WERI-Rb-1 (cell line): ENCODE measurements at regions not wholly inside any gene's neighbourhood (a gene's known extent, or its start where the extent isn't known, plus 50 kb on each side); places are given as distances from the start of the nearest gene placed in this dataset.

Experiments
- DNase-seq: peaks from one replicate; pipeline ENCODE4 v3.0.0-alpha.2; 2020
- H3K27ac ChIP-seq: fragments of 250-450 bp; sonication (Bioruptor Pico); 2 replicates; pipeline ENCODE4 v1.5.1; 2020; ENCODE audit warnings: mild to moderate bottlenecking, moderate library complexity
- H3K27me3 ChIP-seq: fragments of 250-450 bp; sonication (Bioruptor Pico); 2 replicates; pipeline ENCODE4 v1.5.1; 2021; ENCODE audit warnings: mild to moderate bottlenecking, low read depth, moderate library complexity; ENCODE audit not compliant: insufficient read depth, severe bottlenecking
- H3K36me3 ChIP-seq: fragments of 250-450 bp; sonication (Bioruptor Pico); 2 replicates; pipeline ENCODE4 v1.5.1; 2020; ENCODE audit warnings: mild to moderate bottlenecking, moderate library complexity
- H3K4me3 ChIP-seq: 2 replicates; pipeline ENCODE4 v1.5.1; 2011; ENCODE audit warnings: low read depth, mild to moderate bottlenecking, control low read depth, low read length
- H3K9me3 ChIP-seq: fragments of 250-450 bp; sonication (Bioruptor Pico); 2 replicates; pipeline ENCODE4 v1.5.1; 2021; ENCODE audit warnings: mild to moderate bottlenecking, moderate library complexity; ENCODE audit not compliant: severe bottlenecking
- TF ChIP-seq, protein P1 (sequence below): IDR thresholded peaks from 2 replicates; pipeline ENCODE4 v1.5.1; 2011; ENCODE audit warnings: low read depth, mild to moderate bottlenecking, control low read depth, inconsistent platforms, low read length

GRCh38 chr4:60868232-60868960 is 331.7 kb upstream of the ADGRL3 start:
- Histone ChIP-seq H3K27ac (no peak overlapping the region), H3K27me3 (no peaks in the 10 kb centered on the region), H3K36me3 (no peaks in the 10 kb centered on the region), H3K9me3 (no peaks in the 10 kb centered on the region), H3K4me3 (no peak overlapping the region)
- TF ChIP-seq, protein P1, sequence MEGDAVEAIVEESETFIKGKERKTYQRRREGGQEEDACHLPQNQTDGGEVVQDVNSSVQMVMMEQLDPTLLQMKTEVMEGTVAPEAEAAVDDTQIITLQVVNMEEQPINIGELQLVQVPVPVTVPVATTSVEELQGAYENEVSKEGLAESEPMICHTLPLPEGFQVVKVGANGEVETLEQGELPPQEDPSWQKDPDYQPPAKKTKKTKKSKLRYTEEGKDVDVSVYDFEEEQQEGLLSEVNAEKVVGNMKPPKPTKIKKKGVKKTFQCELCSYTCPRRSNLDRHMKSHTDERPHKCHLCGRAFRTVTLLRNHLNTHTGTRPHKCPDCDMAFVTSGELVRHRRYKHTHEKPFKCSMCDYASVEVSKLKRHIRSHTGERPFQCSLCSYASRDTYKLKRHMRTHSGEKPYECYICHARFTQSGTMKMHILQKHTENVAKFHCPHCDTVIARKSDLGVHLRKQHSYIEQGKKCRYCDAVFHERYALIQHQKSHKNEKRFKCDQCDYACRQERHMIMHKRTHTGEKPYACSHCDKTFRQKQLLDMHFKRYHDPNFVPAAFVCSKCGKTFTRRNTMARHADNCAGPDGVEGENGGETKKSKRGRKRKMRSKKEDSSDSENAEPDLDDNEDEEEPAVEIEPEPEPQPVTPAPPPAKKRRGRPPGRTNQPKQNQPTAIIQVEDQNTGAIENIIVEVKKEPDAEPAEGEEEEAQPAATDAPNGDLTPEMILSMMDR, result no peak
- no peak for DNase-seq

DNA sequence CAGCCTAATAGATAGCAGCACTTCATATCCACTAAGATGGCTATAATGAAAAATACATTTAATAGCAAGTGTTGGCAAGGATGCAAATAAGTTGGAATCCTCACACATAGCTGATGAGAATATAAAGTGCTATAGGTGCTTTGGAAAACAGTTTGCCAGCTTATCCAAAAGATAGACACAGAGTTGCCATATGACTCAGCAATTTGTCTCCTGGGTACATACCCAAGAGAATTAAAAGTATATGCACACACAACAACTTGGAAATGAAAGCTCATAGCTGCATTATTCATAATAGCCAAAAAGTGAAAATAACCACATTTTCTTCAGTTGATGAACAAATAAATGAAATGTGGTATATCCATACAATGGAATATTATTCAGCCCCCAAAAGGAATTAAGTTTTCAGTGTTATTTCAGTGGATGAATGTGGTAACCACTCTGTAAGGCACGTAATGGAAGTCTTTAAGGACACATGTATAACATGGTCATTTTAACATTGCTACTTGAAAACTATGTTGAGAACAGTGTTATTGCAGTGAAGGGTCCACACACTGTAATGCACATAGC is 320.9 kb upstream of the ADGRL3 start:
- Histone ChIP-seq H3K36me3 (no peaks in the 10 kb centered on the region), H3K27me3 (no peaks in the 10 kb centered on the region), H3K4me3 (no peak overlapping the region), H3K9me3 (peaks cover 2% of the 10 kb centered on the region), H3K27ac (no peak overlapping the region)
- DNase-seq, result no peak
- TF ChIP-seq, protein P1, result no peak

DNA sequence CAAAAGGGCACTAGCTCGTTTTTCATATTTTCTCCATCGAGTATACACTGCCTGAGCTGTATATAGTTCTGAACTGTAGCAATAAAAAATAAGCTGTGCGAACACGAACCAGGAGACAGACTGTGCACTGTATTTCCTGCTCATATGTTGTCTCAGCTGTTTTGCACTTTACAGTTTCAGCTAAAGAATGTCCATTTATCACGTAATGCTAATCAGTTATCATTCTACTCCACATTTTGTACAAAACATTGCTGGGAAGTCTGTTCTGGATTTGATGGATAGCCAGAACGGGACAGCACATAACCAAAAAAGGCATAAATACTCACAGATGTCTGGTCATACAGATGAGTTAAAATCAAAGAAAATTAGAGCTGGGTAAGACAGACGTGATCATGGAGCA is 315.5 kb upstream of the ADGRL3 start:
- Histone ChIP-seq H3K27ac (no peak overlapping the region), H3K9me3 (no peaks in the 10 kb centered on the region), H3K4me3 (no peak overlapping the region), H3K36me3 (no peaks in the 10 kb centered on the region), H3K27me3 (no peaks in the 10 kb centered on the region)
- TF ChIP-seq, protein P1, result no peak
- DNase-seq, result no peak

DNA sequence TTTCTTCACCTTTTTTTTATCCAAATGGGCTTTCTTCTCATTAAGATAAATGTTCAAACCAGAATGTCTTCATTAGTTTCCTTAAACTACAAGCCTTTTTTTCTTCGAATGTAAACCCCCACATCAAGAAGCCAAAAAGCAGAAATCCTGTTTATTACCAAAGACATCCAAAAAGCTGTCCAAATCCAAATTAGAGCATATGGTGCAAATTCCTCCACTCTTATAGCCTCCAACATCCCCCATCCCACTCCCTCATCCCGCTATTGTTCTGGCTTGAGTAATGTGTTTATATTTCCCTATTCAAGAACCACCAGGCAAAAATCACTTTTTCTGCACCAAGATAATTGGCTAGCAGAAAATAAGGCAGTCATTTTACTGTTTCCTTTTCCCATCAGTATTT is 315.1 kb upstream of the ADGRL3 start:
- H3K4me3 ChIP-seq, result no peak overlapping the region
- H3K27ac ChIP-seq, result no peak overlapping the region
- H3K36me3 ChIP-seq, result no peaks in the 10 kb centered on the region
- H3K27me3 ChIP-seq, result no peaks in the 10 kb centered on the region
- TF ChIP-seq, protein P1, result no peak
- DNase-seq, result no peak
- H3K9me3 ChIP-seq, result no peaks in the 10 kb centered on the region

DNA sequence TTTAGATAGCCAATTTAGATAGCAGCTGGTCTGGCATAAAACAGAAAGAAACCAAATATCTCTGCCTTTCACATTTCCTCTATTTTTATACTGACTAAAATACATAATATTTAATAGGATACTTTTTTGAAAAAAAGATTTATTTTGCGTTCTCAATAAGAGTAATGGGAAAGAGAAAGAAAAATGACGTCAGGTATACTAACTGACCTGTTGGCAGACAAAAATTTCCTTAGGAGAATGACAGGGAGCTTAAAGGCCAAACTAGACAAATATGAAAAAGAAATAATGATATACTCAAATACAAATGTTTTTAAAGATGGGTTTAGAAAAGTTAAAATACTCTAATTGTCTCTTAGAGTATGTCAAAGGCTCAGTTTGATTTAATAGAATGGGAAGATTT is 309.4 kb upstream of the ADGRL3 start:
- Histone ChIP-seq H3K36me3 (no peaks in the 10 kb centered on the region), H3K9me3 (no peaks in the 10 kb centered on the region), H3K4me3 (no peak overlapping the region), H3K27me3 (no peaks in the 10 kb centered on the region), H3K27ac (no peak overlapping the region)
- no peak for DNase-seq
- TF ChIP-seq, protein P1, result no peak

DNA sequence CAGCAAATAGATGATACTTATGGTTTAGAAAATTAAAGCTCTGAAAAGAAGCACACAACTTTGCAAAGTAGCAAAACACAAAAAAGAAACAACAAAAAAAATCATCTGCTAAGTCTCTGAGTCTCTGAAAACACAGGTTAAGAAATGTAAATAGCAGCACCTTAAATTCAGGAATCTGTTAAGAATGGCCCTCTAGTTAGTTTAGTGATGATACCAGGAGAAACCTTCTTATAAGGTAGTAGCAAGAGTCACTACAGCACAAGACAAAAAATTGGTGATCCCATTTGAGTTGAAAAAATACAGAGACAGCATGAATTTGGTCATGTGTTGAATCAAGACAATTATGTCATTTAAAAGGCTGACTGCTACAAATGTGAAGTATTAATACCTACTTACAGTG is 308.2 kb upstream of the ADGRL3 start:
- Histone ChIP-seq H3K36me3 (no peaks in the 10 kb centered on the region), H3K4me3 (no peak overlapping the region), H3K9me3 (no peaks in the 10 kb centered on the region), H3K27ac (no peak overlapping the region), H3K27me3 (no peaks in the 10 kb centered on the region)
- TF ChIP-seq, protein P1, result no peak
- no peak for DNase-seq
